ENCODE measurements at regions not wholly inside any gene's neighbourhood (a gene's known extent, or its start where the extent isn't known, plus 50 kb on each side); places are given as distances from the start of the nearest gene placed in this dataset.

DNA sequence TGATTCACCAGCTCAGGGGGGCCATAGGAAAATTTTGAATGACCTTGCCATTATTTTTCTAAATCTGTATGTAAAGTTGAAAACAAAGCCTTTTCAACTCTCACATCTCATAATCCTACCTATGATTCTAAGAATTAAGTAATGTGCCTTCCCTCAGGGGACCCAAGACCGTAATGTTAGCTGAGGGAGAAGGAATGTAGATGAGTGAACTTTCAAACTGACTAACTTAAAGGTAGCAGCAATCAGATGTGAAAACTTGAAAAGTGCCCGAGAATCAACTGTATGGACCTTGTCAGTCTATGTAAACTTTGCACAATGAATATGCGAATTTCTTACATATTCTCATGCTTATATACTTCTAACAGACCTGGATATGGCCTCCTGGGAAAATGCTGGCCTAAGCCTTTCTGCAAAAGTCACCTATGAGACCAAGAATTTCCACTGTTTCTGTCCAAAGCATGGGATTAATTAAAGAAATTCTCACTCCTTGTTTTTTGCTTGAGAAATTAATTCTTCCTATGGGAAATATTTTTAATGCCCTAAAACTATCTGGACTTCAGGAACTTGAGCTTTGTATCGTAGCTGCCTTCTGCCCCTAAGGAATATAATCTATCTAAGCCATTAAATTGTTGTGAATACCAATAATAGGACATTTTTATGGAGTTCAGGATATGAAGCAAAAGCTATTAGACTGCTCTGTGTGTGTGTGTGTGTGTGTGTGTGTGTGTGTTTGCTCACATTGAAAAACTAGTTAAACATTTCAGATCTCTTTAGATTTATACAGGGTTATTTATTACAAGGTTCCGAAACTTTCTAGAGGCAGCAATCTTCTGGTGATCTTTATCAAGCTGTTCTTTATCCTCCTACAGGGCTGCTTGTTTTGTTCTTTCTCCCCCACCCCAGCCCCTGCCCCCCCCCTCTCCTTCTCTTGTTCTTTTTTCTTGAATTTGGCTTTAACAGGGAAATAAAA is 169.1 kb upstream of the CLINT1 start:
- no peaks in the 10 kb centered on the region for H3K36me3 Mint-ChIP-seq (ENCODE audit: low read depth)
- H3K27me3 ChIP-seq (ENCODE audit: control insufficient read depth, insufficient read depth, low read length, poor library complexity, severe bottlenecking), result no peaks in the 10 kb centered on the region
- H3K27me3 Mint-ChIP-seq (ENCODE audit: insufficient read depth), result peaks cover 16% of the 10 kb centered on the region
- TF ChIP-seq, protein P1, sequence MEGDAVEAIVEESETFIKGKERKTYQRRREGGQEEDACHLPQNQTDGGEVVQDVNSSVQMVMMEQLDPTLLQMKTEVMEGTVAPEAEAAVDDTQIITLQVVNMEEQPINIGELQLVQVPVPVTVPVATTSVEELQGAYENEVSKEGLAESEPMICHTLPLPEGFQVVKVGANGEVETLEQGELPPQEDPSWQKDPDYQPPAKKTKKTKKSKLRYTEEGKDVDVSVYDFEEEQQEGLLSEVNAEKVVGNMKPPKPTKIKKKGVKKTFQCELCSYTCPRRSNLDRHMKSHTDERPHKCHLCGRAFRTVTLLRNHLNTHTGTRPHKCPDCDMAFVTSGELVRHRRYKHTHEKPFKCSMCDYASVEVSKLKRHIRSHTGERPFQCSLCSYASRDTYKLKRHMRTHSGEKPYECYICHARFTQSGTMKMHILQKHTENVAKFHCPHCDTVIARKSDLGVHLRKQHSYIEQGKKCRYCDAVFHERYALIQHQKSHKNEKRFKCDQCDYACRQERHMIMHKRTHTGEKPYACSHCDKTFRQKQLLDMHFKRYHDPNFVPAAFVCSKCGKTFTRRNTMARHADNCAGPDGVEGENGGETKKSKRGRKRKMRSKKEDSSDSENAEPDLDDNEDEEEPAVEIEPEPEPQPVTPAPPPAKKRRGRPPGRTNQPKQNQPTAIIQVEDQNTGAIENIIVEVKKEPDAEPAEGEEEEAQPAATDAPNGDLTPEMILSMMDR (conservative IDR thresholded peaks at IDR 0.05), result no peak
- H3K4me1 ChIP-seq (ENCODE audit: control insufficient read depth, insufficient read depth, low read length), result no peaks in the 10 kb centered on the region
- H3K9me3 Mint-ChIP-seq, result peaks cover 2% of the 10 kb centered on the region
- H3K9me3 ChIP-seq (ENCODE audit: control insufficient read depth, low read length), result no peaks in the 10 kb centered on the region
- WGBS, 2 experiments (ENCODE audit: insufficient coverage in 1 of 2, insufficient read length in 1 of 2), result 72 to 100% methylated on average over 1 to 5 of the region's 5 CpGs
- peaks cover 20% of the 10 kb centered on the region for H3K4me1 Mint-ChIP-seq
- DNase-seq, result no peak
- H3K4me3 Mint-ChIP-seq, result no peak overlapping the region
- no peak overlapping the region for H3K4me3 ChIP-seq (ENCODE audit: low read length)
- H3K9ac ChIP-seq (ENCODE audit: extremely low read depth, low read length, poor library complexity, severe bottlenecking), result no peak overlapping the region
- no peak overlapping the region for H3K27ac ChIP-seq (ENCODE audit: low read depth, low read length)
- no peaks in the 10 kb centered on the region for H3K36me3 ChIP-seq (ENCODE audit: control insufficient read depth, insufficient read depth, low read length)
- H3K27ac Mint-ChIP-seq, result no peak overlapping the region

GRCh38 chr5:158026304-158027031 is 167.5 kb upstream of the CLINT1 start:
- Mint-ChIP-seq H3K27me3 (ENCODE audit: insufficient read depth) (peaks cover 16% of the 10 kb centered on the region), H3K9me3 (no peaks in the 10 kb centered on the region), H3K4me1 (peaks cover 20% of the 10 kb centered on the region), H3K36me3 (ENCODE audit: low read depth) (no peaks in the 10 kb centered on the region), H3K4me3 (no peak overlapping the region), H3K27ac (no peak overlapping the region)
- Histone ChIP-seq H3K27ac (ENCODE audit: low read depth, low read length) (no peak overlapping the region), H3K36me3 (ENCODE audit: control insufficient read depth, insufficient read depth, low read length) (no peaks in the 10 kb centered on the region), H3K9me3 (ENCODE audit: control insufficient read depth, low read length) (no peaks in the 10 kb centered on the region), H3K9ac (ENCODE audit: extremely low read depth, low read length, poor library complexity, severe bottlenecking) (no peak overlapping the region), H3K27me3 (ENCODE audit: control insufficient read depth, insufficient read depth, low read length, poor library complexity, severe bottlenecking) (no peaks in the 10 kb centered on the region), H3K4me3 (ENCODE audit: low read length) (no peak overlapping the region), H3K4me1 (ENCODE audit: control insufficient read depth, insufficient read depth, low read length) (no peaks in the 10 kb centered on the region)
- TF ChIP-seq, protein P1 (conservative IDR thresholded peaks at IDR 0.05), result no peak
- 95 to 96% methylated on average over 4 to 6 of the region's 7 CpGs for WGBS, 2 experiments (ENCODE audit: insufficient coverage in 1 of 2, insufficient read length in 1 of 2)
- no peak for DNase-seq

- TF ChIP-seq, protein P1 (conservative IDR thresholded peaks at IDR 0.05), result no peak
- WGBS, 2 experiments (ENCODE audit: insufficient coverage in 1 of 2, insufficient read length in 1 of 2), result 84 to 89% methylated on average over 4 to 7 of the region's 7 CpGs
These were observed 164.3 kb upstream of the CLINT1 start for GRCh38 chr5:158023266-158023665.

More at GRCh38 chr5:158023266-158023665, 164.3 kb upstream of the CLINT1 start:
- Histone ChIP-seq H3K36me3 (ENCODE audit: control insufficient read depth, insufficient read depth, low read length) (no peaks in the 10 kb centered on the region), H3K27me3 (ENCODE audit: control insufficient read depth, insufficient read depth, low read length, poor library complexity, severe bottlenecking) (no peaks in the 10 kb centered on the region), H3K4me3 (ENCODE audit: low read length) (no peak overlapping the region), H3K27ac (ENCODE audit: low read depth, low read length) (no peak overlapping the region), H3K4me1 (ENCODE audit: control insufficient read depth, insufficient read depth, low read length) (no peaks in the 10 kb centered on the region), H3K9ac (ENCODE audit: extremely low read depth, low read length, poor library complexity, severe bottlenecking) (no peak overlapping the region), H3K9me3 (ENCODE audit: control insufficient read depth, low read length) (no peaks in the 10 kb centered on the region)
- H3K27ac Mint-ChIP-seq, result no peak overlapping the region
- no peak for DNase-seq
- no peaks in the 10 kb centered on the region for H3K36me3 Mint-ChIP-seq (ENCODE audit: low read depth)
- no peak overlapping the region for H3K4me3 Mint-ChIP-seq
- peaks cover 12% of the 10 kb centered on the region for H3K27me3 Mint-ChIP-seq (ENCODE audit: insufficient read depth)
- H3K9me3 Mint-ChIP-seq, result no peaks in the 10 kb centered on the region
- H3K4me1 Mint-ChIP-seq, result peaks cover 14% of the 10 kb centered on the region

Measured in endodermal cell (in vitro differentiated cells).